HG02588 (cell line): ENCODE measurements at regions not wholly inside any gene's neighbourhood (a gene's known extent, or its start where the extent isn't known, plus 50 kb on each side); places are given as distances from the start of the nearest gene placed in this dataset.

Experiments used
- ATAC-seq: cut with Tn5 transposase; IDR thresholded peaks from one replicate; pipeline ENCODE4 v1.9.1; 2021; ENCODE audit warnings: mild to moderate bottlenecking, moderate library complexity; ENCODE audit not compliant: unreplicated experiment

DNA sequence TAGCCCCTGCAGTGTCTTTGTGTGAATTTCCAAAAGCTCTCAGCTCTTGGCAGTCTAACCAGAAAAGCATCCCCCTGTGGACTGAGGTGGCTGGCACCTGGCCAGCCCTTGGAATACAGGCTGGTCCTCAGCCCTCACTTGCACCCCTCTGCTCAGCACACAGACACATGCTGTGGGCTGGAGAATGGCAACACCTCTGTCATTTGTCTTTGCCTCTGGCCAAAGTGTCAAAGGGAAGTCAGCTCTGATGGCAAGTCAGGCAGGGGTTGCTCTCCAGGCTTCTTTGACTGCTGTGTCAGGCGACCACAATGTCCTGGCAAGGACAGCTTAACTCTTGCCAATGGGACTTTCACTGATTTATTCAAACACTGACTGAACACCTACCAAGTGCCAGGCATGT is 724.8 kb downstream of the INHBA start:
- ATAC-seq, result no peak

DNA sequence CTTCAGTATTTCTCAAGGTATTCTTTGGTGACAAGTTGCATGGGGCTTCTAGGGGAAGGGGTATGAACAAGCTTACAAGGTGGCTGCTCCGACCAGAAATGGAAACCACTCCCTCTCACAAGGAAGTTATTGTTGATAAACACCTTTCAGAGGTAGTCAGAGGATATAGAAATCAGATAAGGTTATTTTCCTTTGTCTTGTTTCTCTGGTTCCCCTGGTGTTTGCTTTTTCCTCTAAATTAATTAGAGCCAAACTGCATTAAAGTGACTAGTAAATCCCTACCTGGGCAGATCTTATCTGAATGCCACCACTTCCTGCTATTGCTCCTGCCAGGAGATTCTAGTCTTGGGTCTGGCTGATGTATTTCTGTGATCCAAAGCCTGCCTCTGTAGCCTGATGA is 725.4 kb downstream of the INHBA start:
- no peak for ATAC-seq

DNA sequence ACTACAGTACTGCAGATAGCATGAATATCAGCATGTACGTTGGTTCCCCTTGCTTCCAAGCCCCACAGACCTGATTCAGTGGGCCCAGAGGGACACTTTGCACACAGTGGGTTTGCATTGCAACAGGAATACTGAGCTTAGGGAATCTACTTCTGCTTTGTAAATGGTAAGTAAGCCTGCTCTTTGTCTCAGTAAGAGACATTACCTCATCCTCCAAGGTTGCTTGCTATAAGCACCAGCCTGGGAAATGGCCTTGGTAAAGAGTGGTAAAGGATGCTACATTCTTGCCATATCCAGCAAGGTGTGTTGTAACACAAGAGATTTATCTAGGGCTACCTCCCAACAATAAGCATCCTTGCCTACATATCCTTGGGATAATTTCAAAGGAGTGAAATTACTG is 730.5 kb downstream of the INHBA start:
- no peak for ATAC-seq

- no peak for ATAC-seq
Observed at GRCh38 chr7:40969641-40970040, 733.2 kb downstream of the INHBA start.

GRCh38 chr7:40966693-40967092 is 736.2 kb downstream of the INHBA start:
- no peak for ATAC-seq

- ATAC-seq, result peak; percentile 67
Observed at GRCh38 chr7:40965774-40966173, 737.1 kb downstream of the INHBA start.

DNA sequence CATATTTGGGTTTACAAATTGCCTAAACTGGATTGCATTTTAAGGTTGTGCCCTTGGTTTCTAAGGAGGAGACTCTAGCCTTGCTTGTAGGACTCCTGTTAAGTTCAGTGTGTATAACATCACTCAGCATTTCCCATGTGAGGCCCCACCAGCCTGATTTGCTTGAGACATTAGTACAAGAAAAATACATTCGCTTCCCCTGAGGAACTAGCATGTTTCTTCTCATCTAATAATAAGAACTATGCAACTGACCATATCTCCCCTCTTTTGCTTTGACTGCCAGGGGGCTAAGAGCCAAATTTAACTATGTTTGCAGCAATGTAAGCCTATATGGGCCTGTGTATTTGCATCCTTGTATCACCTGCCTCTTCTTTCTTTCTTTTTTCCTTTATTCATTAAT is 737.9 kb downstream of the INHBA start:
- no peak for ATAC-seq

GRCh38 chr7:40964610-40965009 is 738.3 kb downstream of the INHBA start:
- ATAC-seq, result no peak

GRCh38 chr7:40959955-40960354 is 742.9 kb downstream of the INHBA start:
- no peak for ATAC-seq

GRCh38 chr7:40948239-40948638 is 754.7 kb downstream of the INHBA start:
- ATAC-seq, result no peak

DNA sequence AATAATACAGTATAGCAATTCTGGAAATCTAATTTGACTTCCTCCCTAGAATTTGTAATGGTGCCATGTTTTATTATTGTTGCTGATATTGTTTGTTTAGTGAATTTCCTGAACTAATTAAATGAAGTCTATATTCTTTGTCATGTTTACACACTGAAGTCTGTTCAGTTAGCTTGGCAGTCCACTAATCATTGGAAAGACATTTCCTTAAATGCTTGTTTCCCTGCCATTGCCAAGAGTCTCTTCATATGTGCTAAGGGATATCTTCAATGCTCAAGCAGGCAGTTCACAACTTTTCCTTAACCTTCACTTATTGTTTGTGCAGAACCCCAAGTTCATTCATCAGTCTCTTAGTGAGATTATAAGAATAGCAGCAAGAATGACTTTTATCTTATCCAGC is 755.3 kb downstream of the INHBA start:
- no peak for ATAC-seq

DNA sequence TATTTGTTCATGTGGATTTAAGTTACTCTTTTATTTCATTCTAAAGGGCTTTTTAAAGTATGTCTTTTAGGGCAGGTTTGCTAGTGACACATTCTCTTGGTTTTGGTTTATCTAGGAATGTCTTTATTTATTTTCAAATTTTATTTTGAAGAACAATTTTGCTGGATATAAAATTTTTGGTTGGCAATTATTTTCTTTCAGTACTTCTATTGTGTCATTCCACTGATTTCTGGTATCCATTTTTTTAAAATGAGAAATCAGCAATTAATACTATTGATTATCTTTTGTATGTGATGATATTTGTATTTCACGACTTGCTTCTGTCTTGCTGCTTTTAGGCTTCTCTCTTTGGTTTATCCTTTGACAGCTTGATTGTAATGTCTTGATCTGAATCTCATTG is 756.3 kb downstream of the INHBA start:
- no peak for ATAC-seq

DNA sequence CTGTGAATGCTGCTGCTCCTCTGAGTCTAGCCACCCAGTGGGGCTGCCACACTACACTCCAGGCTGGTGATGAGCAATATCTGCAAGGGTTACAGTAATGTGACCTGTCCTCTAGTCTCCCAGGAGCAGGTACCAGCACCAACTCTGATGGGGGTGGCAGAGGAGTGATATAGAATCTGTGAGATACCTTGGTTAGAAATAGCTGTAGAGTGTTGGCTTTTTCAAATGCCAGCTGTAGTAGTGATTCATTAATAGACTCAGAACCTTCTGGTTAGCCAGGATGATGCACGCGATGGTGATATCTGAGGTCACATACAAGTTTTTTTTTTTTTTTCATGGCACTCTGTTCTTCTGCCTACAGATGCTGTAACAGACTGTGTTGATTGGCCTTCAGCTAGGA is 757.1 kb downstream of the INHBA start:
- ATAC-seq, result no peak

- ATAC-seq, result no peak
Observed at GRCh38 chr7:40944981-40945585, 757.8 kb downstream of the INHBA start.

GRCh38 chr7:40937879-40938278 is 765.0 kb downstream of the INHBA start:
- no peak for ATAC-seq

DNA sequence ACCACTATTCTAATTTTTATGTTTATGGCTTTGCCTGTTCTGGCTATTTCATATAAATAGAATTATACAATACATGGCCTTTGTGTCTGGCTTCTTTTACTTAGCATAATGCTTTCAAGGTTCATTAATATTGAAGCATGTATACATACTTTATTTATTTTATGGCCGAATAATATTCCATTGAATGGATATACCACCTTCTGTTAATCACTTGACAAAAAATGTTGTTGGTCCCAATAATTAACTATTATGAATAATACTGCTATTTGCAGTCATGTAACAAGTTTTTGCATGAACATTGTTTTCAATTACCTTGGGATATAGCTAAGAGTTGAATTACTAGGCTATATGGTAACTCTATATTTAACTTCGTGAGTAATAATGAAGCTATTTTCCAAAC is 767.5 kb downstream of the INHBA start:
- ATAC-seq, result no peak

DNA sequence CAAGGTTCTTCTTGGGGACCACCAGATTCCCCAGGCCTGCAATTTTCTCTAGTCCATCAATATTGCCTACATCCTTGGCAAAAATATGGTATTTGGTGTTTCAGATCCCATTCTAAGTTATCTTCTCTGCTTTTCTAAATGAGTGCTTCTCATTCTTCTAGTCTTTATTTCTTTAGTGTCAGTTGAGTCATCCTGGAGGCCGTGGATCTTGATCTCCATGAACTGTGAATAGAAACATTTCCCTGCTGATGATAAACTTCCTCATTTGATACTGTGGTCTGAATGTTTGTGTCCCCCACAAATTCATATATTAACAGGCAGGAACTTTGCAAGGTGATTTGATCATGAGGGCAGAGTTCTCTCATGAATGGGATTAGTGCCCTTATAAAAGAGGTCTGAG is 779.3 kb downstream of the INHBA start:
- no peak for ATAC-seq

- ATAC-seq, result no peak
Observed at GRCh38 chr7:40922316-40922670, 780.6 kb downstream of the INHBA start.

DNA sequence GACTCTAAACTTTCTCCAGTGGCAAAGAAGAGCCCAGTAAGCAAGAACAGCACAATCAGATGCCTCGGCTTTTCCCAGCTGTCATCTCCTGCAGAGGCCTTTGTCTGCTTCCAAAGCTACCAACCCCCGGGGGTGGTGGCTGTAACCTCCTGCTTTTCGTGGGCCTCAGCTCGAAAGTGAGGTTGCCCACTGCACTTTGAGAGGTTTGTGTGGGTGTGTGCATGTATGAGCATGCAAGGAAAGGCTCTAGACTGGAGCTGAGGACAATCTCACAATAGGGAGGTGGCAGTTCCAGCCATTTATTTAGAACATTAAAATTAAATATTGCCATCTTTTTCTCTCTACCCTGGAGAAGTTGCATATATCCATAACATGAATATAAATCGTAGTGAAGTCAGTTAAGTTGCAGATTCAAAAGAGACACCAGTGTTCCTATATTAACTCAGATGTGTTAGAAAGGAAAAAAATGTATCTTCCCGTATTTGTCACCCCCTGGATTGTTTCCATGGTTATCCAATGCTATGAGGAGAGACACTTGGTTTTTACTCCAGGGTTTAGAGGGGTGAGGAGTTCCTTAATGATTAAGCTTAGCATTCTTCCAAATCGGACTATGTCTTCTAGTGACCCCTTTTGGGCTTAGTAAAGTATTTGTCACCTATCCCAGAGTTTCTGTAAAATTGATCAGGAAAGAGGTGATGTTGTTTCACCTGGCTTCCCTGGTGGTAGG is 781.1 kb downstream of the INHBA start:
- ATAC-seq, result no peak

GRCh38 chr7:40918701-40919271 is 784.0 kb downstream of the SUGCT start:
- no peak for ATAC-seq

- ATAC-seq, result no peak
Observed at GRCh38 chr7:40916813-40917212, 782.0 kb downstream of the SUGCT start.

- no peak for ATAC-seq
Observed at GRCh38 chr7:40915071-40915470, 780.3 kb downstream of the SUGCT start.
